8988T (cell line): ENCODE measurements at regions not wholly inside any gene's neighbourhood (a gene's known extent, or its start where the extent isn't known, plus 50 kb on each side); places are given as distances from the start of the nearest gene placed in this dataset.

ENCODE experiments used
- DNase-seq: peaks from one replicate; pipeline ENCODE4 v3.0.0; 2011

GRCh38 chr7:1286946-1287645 is 54.4 kb downstream of the UNCX start:
- no peak for DNase-seq

- DNase-seq: no peak
Measured at GRCh38 chr7:1287752-1288201, 55.1 kb downstream of the UNCX start.

DNA sequence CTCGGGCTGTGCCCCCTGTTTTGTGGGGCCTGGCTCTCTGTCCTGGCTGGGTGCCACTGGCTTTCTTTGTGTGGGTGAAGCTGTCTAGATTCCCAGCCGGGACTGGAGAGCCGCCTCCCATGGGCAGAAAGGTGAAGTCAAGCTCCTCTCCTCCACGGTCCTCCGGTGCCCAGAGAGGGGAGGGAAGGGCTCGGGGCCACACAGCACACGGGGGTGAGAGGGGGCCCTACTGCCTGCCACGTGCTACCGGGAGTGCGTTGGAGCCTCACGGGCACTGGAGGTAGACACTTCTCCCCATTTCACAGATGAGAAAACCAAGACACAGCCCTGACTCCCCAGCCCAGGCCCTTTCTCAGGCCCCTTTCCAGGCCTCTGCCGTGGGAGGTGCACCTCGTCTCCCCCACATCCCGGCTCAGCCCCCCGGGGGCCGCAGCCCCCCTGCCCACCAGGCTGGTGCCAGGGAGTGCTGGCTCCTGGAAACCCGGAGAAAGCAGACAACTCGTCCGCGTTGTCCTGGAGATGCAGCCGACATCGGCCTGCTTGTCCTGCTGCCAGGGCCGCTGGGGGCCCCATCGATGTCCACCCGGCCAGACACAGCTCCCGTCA is 55.8 kb downstream of the UNCX start:
- DNase-seq: no peak

DNA sequence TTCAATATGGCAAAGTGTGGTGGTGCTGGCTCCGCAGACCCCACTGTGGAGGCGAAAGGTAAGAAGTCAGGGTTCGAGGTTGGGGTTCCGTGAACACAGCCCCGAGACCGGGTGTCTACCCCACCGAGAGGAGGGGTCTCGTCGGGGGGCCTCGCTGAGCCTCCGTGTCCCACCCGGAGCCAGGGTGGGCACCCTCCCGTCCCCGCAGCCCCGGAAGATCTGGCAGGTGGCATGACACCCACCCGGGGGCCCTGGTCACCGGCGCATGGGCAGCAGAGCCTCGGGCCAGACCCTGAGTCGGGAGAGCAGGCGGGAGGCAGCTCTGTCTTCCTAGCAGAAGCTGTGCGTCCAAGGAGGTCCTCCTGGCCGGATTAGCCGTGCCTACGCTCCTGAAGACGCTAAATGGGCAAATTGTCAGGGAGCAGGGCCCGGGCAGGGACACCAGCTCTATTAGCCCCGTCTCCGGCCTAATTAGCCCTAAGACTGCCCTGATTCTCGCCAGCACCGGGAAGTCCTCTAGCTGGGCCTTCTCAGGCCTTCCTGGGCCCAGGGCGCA is 56.4 kb downstream of the UNCX start:
- no peak for DNase-seq

DNA sequence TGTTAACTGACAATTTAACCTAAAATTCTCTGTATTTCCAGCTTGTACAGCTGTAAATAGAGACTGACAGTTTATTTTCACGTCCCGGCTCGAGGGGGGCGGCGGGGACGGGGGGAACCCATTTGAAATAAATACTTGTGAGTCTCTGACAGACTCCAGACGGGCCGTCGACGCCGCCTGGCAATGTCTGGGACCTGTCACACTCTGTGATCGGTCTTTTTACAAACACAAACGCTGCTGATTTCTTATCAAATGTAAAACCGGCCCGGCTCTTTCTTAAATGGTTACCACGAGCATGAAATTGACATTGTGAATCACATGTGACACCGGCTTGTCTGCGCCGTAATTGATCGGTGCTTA is 57.0 kb downstream of the UNCX start:
- no peak for DNase-seq

DNA sequence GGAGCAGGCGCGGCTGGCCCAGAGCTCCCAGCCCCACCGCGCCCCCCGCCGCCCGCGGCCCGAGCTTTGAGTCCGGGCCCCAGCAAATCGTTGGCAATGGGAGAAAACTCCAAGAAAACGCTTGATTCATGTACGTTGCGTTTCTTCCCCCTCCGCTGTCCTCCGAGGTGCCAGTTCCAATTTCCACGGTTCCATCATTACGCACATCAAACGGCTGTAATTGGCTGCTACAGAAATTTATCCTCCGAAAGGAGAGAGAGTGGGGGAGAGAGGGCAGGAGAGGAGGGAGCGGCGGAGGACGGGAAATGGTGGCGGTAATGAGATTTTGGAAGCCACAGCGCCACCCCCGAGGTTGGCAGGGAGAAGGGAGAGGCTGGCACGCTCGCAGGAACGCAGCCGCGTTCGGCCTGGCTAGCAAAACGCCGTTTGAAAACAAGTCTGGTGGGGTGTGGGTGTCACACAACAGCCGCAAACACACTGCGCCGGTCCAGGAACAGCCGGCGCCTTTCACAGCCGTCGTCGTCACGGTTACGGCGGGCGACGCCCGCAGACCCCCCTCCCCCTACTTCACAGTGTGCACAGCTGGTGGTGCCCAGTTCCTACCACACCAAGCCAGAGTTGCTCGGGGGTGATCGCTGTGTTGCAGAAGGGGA is 57.5 kb downstream of the UNCX start:
- peak; percentile 67 for DNase-seq

GRCh38 chr7:1290679-1291356 is 58.1 kb downstream of the UNCX start:
- no peak for DNase-seq

DNA sequence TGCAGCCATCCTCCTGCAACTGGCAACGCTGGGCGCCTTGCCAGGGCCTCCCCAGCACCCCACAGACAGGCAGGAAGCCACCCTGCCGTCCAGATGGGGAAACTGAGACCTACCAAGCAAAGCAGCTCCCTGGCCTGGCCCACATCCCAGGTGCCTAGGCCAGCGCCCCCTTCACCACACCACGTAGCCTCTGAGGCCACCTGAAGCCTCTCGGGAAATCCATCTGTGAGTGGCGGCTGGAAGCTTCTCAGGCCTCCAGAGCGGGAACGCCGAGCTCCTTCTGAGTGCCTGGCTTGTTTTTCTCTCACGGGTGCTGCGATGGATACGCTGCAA is 58.7 kb downstream of the UNCX start:
- no peak for DNase-seq

- no peak for DNase-seq
Measured at GRCh38 chr7:1291845-1292765, 59.4 kb downstream of the UNCX start.

DNA sequence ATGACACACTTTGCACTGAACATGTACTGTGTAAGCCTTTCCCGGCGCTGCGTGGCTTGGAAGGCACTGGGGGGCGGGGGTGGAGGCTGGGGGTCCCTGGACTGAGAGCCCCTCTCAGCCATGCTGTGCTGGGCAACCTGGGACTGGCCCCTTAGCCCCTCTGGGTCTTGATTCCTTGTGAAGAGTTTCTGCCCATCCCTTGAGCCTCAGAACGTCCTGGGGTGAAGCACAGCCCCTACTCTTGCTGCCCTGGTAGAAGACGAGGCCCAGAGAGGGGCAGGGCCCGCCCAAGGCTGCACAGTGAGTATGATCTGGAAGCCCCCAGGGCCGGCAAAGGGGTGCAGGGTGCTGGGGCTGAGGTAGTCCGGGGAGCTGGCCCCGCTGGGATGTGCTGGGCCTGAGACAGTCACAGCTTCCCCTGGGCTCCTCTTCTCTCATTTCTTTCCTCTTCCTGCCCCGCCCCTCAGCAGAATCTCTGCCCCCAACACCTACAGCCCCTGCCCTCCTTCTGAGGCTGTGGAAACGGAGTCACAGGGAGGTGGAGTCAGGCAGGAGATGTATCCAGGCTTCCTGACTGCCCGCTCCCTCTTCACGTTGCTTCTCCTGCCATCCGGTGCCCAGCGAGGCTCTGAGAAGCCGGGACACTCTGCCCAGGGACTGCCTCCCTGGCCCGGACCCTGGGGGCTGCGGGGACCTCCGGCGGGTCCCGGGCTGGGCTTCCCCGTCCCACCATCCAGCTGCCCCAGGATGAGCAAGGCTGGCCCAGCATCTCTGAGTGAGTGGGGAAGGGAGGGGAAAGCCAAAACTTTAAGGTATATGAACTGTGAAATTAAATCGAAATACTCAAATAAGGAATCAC is 60.5 kb downstream of the UNCX start:
- DNase-seq: no peak

GRCh38 chr7:1293950-1294411 is 61.3 kb downstream of the UNCX start:
- no peak for DNase-seq

GRCh38 chr7:1295776-1296355 is 63.2 kb downstream of the UNCX start:
- DNase-seq: no peak

- no peak for DNase-seq
Measured at GRCh38 chr7:1296356-1296981, 63.8 kb downstream of the UNCX start.

GRCh38 chr7:1297017-1297960 is 64.6 kb downstream of the UNCX start:
- no peak for DNase-seq

DNA sequence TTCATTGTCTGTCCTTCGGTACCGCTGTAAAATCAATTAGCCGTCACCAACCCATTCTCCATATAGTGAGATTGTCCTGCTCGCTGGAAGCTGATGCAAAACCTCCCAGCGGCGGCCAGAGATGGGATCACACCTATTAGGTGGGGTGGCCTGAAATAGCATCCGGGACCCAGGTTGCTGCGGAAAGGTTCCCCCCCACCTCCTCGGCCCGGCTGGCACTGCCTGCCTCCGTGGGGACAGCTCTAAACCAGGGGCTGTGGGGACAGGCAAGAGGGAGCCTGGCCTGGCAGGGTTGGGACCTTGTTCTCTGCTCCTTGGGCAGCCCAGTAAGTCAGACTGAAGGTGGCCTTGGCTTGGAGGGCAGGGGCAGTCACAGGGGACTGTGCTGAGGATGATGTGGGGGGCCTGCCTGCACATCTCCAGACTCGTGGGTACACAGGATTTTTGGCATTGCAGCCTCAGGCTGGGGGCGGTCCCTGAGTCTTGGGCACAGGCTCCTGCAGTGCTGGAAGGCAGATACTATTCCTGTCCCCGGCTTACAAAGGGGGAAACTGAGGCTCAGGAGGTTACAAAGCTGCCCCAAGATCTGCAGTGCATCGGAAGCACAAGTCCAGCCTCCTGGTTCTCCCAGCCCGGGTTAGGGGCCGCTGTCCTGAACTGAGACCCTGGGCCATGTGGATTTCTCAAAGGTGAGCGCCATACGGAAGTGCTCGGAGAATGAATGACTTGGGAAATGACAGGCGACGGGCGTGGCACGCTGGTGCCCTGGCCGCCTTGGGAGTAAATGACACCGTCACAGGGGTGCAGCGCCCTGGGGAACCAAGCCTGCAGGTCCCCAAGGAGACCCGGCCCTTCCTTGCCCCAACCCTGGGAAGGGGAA is 65.6 kb downstream of the UNCX start:
- DNase-seq: no peak

DNA sequence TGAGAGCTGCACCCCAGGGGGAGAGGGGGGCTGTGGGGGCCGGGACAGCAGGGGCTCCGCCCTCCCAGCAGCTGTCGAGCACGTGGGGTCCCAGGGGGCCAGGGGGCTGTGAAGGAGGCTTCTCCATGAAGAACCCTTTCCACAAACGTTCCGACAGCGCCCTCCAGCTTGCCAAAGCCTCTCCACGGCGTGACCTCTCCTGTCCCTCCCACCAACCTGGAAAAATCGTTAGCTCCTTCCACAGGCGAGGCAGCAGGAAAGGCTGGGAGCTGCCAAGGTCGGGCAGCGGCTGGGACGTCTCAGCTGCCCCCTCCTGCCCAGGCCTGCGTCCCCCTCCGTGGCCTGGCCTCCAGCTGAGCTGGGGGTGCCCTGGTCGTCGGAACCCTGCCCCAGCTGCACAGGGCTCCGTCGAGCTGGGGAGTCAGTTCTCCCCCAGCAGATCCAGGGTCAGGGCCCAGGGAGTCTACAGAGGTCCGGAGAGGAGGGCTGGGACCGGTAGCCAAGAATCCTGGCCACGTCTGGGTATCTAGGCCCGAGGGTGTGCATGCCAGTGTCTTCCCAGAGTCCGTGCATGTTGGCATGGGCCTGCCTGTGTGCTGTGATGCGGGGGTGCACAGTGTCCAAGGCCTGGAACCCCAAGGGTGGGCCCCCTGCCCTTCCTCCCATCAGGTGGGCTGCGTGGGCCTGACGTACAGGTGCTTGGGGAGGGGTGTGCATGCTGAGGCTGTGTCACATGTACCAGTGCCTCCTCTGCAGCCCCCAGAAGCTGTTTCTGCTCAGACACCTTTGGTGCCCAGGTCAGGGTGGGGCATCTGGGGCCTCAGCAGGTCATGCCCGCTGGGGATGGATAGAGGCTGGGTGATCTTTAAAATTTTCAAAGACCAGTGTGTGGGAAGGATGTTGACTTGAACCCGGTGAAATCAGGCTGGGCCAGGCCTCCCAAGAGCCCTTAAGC is 66.5 kb downstream of the UNCX start:
- DNase-seq: no peak

GRCh38 chr7:1300206-1300605 is 67.5 kb downstream of the UNCX start:
- no peak for DNase-seq
